GM19463 (cell line): ENCODE measurements at regions not wholly inside any gene's neighbourhood (a gene's known extent, or its start where the extent isn't known, plus 50 kb on each side); places are given as distances from the start of the nearest gene placed in this dataset.
A peak's percentile ranks its signal among the peaks of the same experiment; 100 is the strongest.
"Not testable (repeated sequence)": the region's sequence is repeated elsewhere in the genome, so short reads cannot be mapped to it uniquely, and the experiment has no call there.

Experiments
- ATAC-seq: cut with Tn5 transposase; IDR thresholded peaks from one replicate; pipeline ENCODE4 v1.9.1; 2021; ENCODE audit warnings: mild to moderate bottlenecking, moderate library complexity; ENCODE audit not compliant: unreplicated experiment

DNA sequence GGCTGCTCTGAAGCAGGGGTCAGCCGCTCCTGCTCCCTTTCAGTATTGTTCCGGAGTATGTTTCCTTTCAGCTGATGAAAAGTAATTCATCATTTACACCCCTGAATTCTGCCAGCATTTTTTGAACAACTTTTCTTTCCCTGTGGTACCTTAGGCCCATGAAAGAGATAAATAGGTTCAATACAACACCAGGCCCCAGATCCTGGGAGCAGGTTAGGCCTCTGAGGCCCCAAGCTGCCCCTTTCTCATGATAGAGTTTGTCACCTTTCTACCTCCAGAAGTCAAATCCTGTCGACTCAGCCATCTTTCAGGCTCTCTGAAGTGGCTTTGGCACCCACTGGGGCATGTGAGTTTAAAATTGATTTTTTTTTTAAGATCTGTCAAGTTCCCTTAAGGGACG, 1415.1 kb upstream of the ZEB2 start:
- ATAC-seq, result no peak

DNA sequence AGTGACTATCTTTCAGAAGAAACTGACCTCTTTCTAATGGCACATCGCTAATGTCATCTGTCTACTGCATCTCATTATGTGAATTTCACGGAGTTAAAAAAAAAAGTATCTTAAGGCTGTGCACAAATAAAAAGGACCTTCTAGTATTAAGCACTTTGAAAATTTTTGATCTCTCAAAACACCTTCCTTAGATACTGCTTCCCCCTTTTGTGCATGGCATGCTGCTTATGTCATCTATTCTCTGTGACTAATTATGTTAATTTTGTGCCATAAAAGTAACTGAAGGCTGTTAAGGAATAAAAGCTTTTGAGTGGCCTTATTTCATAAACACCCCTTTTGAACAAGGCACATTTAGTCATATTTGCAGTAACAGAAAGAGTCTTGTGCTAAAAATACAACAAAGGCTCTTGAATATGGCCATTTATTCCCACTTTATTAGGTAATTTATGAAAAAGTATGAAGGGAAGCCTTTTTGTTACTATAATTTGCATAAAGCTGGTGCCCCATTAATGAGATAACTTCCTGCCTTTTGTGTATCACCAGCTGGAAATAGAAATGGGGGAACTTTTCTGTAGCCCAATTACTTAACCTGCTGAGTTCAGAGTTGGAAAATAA, 1412.0 kb upstream of the ZEB2 start:
- no peak for ATAC-seq

DNA sequence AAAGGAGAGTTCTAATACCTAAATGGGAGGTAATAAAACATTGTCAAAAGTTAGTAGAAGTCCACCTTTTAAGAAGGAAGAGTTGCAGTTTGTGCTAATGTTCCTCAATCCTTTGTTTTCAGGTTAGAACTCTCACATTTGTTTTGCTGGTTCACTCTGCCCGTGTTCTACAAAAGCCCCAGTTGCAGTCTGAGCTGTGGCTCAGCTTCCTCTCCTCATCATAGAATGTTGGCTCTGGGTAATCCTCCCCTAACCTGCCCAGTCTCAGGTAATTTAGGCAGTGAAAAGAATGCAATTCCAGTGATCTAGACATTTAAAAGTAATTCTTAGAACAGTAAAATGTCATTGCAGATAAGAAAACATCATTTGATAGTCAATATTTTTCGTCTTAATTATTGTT, 1410.4 kb upstream of the ZEB2 start:
- ATAC-seq, result no peak

DNA sequence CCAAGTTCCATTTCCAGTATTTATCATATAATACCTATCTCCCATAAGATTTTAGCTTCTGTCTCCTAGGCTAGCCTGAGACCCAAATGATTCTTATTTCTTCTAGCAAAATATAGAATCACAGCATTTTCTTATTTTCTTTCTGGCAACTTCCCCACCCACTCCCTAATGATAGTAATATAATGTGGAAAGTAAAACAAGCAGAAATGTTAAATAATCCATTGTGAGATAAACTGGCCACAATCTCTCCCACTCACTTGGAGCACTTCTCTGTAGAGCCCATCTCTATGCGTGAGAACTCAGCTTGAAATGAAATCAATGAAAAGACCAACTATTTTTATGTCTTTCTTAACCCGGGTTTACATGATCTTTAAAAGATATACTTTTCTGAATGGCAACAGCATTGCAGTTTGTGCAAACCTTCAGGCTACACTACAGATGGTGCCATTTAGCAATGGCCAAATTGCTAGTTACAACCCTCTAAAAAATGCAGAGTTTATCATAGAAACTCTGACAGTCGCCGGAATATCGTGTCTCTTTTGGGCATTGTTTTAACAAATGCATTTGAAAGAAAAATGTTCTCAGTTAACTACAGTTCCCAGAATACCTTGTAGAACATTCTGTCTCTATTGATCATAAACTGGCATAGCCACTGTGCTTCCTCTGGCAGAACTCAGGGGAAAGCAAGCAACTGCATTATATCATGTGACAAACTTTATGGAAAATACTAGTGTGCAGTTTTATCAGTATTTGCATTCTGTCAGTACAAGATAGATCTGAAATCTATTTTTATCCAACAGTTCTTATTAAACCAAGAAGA, 1407.4 kb upstream of the ZEB2 start:
- no peak for ATAC-seq

DNA sequence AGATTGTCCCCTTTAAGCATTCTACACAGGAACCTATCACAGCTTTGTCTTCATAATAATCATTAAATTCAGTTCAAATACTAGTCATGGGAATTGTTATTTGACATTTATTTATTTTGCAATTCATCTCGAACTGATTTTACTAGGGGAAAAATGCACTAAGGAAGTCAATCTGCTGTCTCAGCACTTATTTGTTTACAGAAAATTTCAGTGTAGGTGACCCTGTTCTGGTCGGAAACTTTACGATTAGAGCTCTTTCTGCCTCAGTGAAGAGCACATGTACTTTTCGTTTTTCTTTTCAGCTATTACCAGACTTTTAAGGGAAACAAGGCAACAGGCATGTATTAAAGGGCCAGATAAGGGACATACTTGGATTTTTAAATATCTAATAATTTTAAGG, 1405.7 kb upstream of the ZEB2 start:
- ATAC-seq, result no peak

DNA sequence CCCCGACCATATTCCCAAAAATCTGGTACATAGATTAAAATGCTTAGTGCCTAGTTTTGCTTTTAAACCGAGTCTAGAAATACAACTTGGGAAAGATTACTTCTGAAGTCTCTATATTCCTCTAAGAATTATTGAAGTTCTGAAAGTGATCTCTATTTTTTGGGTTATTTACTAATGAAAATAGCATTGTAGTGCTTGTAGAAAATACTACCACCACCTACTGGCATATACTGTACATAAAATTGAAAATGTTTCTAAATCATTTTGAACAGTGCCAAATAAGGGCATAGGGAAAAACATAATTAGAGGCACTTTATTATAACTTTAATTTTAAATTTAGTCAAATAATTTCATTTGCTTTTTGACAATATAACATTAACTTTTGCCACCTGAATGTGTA, 1399.6 kb upstream of the ZEB2 start:
- no peak for ATAC-seq

DNA sequence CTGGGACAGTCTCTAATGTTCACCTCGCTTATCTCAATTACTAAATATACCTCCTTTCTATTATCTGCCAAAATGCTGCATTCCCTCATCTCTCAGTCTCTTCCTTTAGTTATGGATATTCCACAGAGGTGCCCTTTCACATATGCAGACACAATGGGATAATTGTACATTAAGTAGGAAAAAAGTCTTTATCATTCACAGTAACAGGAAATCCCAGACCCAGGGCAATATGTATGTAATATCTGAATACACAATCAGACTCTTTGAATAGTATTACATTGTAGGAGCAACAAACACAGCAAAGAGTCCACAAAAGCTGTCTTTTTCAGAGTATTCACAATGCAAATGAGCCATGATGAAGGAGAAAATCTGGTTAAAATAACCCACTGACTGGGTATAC, 1399.0 kb upstream of the ZEB2 start:
- no peak for ATAC-seq

DNA sequence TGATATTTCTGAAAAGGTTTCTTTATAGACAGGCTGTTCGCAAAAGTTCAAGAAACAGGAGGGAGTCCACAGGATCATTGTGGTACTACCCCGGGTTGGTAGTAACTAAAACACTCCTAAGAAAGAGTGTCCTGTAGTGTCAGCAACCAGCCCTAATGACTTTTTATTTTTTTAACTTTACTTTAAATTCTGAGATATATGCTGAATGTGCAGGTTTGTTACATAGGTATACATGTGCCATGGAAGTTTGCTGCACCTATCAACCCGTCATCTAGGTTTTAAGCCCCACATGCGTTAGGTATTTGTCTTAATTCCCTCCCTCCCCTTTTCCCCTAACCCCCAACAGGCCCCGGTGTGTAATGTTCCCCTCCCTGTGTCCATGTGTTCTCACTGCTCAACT, 1396.9 kb upstream of the ZEB2 start:
- ATAC-seq, result no peak

DNA sequence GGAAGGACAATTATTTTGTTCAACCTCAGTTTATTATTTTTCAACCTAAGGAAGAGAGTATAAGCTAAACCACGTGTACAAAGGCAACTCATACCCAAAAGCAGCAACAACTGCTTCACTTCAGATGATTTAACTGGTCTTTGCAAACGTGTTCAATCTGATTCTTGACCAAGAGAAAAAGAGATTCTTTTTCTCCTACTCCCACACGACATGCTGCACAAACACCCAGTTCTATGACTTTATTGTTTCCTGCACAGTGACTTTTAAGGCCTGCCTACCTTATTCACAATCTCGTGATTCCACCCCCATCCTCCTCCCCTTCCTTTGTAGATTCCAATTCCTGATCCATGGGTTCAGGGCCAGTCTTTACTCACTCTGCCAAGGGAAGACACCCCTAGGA, 1394.8 kb upstream of the ZEB2 start:
- no peak for ATAC-seq

DNA sequence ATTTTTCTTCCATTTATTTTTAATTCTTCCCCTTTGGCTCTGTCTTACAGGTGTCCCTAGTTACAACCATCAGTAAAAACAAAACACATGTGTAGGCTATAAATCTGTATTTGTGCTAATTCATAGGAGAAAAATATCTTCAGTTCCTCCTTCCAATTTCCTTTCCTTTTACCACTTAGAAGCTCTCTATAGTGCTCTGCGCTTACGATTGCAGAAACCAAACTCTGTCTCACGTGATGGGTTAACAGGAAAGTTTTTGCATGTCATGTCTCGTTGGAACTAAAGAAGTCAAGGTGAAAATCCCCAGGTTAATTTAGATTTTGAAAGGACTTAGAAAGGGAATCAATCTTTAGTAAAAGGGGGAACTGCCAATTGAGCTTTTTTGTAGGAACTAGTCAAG, 1390.5 kb upstream of the ZEB2 start:
- ATAC-seq, result peak; percentile 68

DNA sequence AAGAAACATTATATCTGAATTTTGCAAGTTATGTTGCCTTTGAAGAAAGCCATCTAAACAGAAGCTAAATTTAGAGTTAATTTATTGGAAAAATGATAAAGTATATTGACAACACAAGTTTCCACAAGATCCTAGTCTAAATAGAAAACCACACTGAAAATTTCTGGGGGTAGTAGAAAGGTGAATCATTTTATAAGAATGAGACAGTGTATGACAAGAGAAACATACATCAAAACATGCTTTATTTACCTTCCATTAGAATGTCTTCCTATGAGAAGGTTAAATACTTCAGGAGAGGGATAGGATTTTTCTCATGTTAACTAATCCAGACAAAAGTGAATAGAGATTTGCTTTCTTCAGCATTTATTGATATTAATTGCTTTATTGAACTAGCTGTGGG, 1389.8 kb upstream of the ZEB2 start:
- no peak for ATAC-seq

DNA sequence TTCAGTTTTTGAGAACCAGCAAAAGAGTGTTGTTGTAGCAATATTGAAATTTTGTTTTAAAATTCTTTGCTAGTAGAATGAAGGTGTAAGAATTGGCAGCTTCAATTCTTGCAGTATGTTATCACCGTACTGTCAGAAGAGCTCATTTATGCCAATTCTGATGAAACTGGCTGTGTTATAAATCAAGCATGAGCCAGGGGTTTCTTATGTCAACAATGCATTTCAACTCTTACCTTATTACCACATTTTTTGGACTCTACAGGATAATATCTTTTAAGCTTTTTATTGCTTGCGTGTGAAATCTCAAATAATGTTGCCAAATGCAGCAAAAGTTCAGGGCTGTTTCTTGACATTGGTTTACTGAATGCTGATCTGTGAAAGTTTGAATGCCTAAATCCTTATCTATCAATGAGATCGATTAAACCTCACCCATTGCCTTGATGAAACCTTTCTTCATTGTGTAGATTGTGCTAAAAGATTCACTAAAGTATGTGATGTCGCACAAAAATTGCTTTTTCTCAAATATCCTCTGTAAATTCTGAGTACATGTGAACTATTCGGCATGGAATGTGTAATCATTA, 1389.3 kb upstream of the ZEB2 start:
- ATAC-seq, result no peak

DNA sequence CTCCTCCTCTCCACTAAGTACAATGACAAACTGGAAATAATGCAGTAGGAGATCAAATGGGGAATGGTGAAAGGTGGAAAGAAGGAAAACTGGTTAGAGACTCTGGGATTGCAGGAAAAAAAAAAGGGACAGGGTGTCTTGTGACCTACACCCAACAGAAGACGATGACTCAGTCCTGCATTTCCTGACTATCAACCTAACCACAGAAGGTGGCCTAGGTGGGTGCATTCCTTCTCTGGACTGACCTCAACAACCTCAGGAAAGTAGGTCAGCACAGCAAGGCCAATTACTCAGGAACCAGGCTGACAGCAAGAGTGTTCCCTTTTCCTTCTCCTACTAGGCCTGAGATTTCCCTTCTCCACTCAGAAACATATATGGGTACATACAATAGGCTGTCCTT, 1386.4 kb upstream of the ZEB2 start:
- no peak for ATAC-seq

DNA sequence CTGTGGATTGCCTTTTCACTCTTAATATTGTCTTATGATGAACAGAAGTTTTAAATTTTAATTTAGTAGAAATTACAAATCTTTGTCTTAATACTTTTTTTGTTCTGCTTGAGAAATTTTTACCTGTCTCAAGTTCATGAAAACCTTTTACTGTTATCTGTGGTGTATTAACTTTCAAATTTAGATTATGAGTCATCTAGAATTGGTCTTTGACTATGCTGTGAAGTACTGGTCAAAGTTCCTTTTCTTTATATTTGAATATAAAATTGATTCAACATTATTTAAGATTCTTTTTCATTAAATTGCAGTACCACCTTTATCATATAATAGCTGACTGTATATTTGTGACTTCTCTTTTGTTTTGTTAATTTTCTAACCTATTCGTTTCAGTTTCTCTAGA, 1385.5 kb upstream of the ZEB2 start:
- no peak for ATAC-seq

DNA sequence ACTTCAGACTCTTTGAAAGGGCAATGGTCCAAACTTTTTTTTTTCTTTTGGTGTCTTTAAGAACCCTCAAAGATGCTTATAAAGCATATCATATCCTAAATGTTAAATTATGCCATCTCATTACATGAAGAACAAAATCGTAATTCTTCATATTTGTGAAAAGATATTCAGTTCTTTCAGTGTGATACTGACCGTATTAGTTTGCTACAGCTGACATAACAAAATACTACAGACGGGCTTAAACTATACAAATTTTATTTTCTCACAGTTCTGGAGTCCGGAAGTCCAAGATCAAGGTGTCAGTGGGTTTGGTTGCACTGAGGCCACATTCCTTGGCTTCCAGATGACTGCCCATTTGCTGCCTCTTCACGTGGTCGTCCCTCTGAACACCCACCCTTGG, 1377.2 kb upstream of the ZEB2 start:
- ATAC-seq, result no peak

DNA sequence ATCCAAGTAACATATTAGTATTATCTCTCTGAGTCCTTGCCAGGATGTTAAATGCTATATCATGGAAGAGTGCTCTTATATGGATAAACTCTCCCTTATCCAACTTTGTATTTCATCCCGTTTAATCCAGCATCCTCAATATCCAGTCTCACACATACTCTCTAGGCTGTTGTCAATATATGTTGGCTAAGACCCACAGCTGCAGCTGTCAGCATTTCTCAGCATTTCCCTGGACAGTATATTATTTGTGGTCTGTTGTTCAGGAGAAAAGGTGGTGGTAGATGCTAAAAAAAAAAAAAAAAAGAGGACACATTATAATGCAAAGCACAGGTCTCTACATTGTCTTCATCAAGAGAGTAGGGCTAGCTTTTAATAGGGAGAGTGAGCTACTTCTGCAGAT, 1368.0 kb upstream of the ZEB2 start:
- no peak for ATAC-seq

DNA sequence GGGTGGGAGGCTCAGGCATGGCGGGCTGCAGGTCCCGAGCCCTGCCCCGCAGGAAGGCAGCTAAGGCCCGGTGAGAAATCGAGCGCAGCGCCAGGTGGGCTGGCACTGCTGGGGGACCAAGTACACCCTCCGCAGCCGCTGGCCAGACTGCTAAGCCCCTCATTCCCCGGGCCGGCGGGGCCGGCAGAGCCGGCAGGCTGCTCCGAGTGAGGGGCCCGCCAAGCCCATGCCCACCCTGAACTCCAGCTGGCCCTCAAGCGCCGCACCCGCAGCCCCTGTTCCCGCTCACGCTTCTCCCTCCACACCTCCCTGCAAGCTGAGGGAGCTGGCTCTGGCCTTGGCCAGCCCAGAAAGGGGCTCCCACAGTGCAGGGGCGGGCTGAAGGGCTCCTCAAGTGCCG, 1361.1 kb upstream of the ZEB2 start:
- ATAC-seq, result not testable (repeated sequence)

DNA sequence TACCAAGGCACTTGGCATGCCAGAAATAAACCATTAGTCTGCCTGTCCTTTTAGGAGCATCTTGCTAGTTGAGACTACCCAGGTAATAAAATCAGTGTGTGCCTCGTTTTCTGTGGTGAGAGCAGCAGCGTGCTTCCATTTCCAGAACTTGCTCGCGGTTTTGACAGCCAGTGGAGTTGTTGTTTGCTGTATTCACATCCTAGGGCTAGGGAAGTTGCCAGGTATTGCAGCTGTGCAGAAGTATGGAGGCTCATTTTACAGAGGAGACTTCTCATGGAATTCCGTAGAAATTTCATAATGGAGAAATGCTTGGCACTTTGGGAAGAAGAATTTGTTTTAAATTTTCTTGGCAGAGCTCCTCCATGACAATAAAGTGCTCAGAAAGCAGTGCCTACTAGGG, 1355.1 kb upstream of the ZEB2 start:
- no peak for ATAC-seq

DNA sequence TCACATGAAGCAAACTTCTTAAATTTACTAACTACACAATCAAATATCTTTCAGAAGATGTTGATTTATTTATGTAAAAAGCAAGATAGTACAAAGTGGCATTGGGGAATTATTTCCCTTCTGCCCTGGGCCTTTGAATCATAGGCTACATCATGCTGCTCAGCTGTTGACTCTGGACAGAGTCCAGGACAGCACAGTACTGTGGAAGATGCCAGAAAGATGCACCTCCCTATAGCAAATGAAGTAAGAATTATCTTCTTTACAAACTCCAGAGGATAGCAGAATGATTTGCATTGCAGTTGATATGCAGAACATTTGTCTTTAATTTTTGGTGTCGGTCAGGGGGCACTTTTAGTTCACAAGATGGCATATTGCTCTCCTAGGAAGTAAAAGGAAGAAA, 1354.5 kb upstream of the ZEB2 start:
- no peak for ATAC-seq

DNA sequence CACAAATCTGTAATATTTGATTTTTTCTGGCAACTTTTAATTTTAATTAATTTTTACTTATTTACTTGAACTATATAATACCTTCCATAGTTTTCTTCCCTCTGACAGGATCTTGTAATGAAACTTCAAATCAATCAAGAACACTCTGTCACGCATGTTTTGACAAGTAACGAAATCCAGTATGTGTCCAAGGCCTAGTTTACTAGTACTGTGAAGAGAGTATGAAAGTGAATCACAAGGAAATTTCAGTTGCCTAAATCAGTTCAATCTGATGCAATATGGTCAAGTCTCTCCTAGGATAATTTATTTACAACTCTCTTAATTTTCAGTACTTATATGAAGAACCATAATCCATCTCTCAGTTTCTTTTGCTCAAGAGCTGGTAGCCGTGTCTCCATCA, 1344.6 kb upstream of the ZEB2 start:
- ATAC-seq, result no peak

DNA sequence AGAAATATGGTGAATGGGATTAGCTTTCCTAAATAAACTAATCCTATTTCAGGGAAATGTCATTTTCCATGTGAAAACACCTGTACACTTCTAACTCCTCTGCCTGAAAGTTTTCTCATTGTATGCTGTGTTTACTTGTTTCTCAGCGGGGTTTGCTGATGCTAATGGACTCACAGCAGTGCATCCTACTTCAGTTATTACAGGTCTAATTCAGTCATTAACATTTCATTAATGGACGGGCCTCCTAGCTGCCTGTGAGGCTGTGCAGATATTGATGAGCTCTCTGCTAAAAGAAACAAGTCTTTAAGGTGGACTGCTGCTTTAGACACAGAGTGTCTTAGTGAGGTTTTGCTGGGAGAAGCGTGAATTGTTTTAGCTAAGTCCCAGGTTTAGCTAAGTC, 1342.0 kb upstream of the ZEB2 start:
- ATAC-seq, result no peak

DNA sequence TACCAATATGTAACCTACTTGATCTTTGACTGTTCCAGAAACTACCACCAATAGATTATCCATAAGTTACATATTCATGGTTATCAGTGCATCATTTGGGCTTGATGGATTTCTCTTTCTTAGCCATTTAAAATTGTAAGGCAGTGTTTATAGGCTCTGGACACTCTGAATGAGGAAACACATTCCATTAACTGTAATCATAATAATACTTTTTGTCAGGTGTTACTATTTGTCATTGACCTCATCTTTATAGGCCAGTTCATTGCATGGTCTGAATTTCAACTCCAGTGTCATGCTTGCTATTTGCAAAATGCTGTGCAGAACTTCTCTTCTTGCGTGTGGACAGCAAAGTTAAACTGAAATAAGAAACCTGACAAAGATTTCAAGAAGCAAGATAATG, 1340.2 kb upstream of the ZEB2 start:
- no peak for ATAC-seq

DNA sequence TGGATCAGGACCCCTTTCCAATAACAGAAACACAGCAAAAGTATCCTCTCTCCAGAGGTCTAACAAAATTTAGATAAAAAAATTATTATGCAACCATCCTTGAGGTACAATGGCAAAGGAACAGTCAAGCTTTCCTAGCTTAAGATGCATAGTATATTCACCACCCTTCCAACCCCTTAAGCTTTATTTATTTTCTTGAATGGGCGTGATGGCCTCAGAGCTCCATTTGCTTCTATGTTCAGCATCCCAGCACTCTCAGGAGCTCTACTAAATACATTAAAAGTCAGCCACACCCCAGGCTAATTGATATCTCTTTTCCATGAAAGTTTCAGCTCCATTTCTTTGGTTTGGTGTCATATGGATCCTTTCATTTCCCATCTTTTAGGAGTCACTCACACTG, 1335.2 kb upstream of the ZEB2 start:
- ATAC-seq, result no peak
